ENCODE measurements at regions not wholly inside any gene's neighbourhood (a gene's known extent, or its start where the extent isn't known, plus 50 kb on each side); places are given as distances from the start of the nearest gene placed in this dataset.

- TF ChIP-seq CTCF (conservative IDR thresholded peaks at IDR 0.05; ENCODE audit: low read depth, low read length), result no peak
- TF ChIP-seq EZH2 (IDR thresholded peaks at IDR 0.05; ENCODE audit: low read length, unreplicated experiment), result no peak
- TF ChIP-seq EZH2phosphoT487 (IDR thresholded peaks at IDR 0.05; ENCODE audit: borderline replicate concordance, low read length), result no peak
Measured at GRCh38 chr3:43198301-43198700, 88.0 kb upstream of the SNRK start.
